ENCODE measurements at regions not wholly inside any gene's neighbourhood (a gene's known extent, or its start where the extent isn't known, plus 50 kb on each side); places are given as distances from the start of the nearest gene placed in this dataset.

GRCh38 chr13:61812286-61812685 lies 396.6 kb upstream of the PCDH20 start:
- no peak for TF ChIP-seq CTCF (IDR thresholded peaks at IDR 0.05; ENCODE audit: insufficient read depth, low read length, severe bottlenecking)
- Histone ChIP-seq H3K27me3 (ENCODE audit: control insufficient read depth, insufficient read depth, low read length) (no peaks in the 10 kb centered on the region), H3K36me3 (ENCODE audit: control insufficient read depth, insufficient read depth, low read length) (no peaks in the 10 kb centered on the region), H3K4me3 (ENCODE audit: low read depth, low read length) (no peak overlapping the region)
- FAIRE-seq (no peak), DNase-seq (ENCODE audit: low read depth) (no peak)

- no peaks in the 10 kb centered on the region for H3K27me3 ChIP-seq (ENCODE audit: control insufficient read depth, insufficient read depth, low read length)
- DNase-seq (ENCODE audit: low read depth) (no peak), FAIRE-seq (no peak)
Measured at GRCh38 chr13:61810065-61810464, 394.4 kb upstream of the PCDH20 start.

GRCh38 chr13:61797397-61797796 lies 381.7 kb upstream of the PCDH20 start:
- no peak for DNase-seq (ENCODE audit: low read depth)
- Histone ChIP-seq H3K4me3 (ENCODE audit: low read depth, low read length) (no peak overlapping the region), H3K27me3 (ENCODE audit: control insufficient read depth, insufficient read depth, low read length) (no peaks in the 10 kb centered on the region), H3K36me3 (ENCODE audit: control insufficient read depth, insufficient read depth, low read length) (no peaks in the 10 kb centered on the region)
- FAIRE-seq, result no peak
- no peak for TF ChIP-seq CTCF (IDR thresholded peaks at IDR 0.05; ENCODE audit: insufficient read depth, low read length, severe bottlenecking)

More at GRCh38 chr13:61810065-61810464, 394.4 kb upstream of the PCDH20 start:
- Histone ChIP-seq H3K4me3 (ENCODE audit: low read depth, low read length) (no peak overlapping the region), H3K36me3 (ENCODE audit: control insufficient read depth, insufficient read depth, low read length) (no peaks in the 10 kb centered on the region)
- TF ChIP-seq CTCF (IDR thresholded peaks at IDR 0.05; ENCODE audit: insufficient read depth, low read length, severe bottlenecking), result no peak

GRCh38 chr13:61795580-61795979 lies 379.9 kb upstream of the PCDH20 start:
- FAIRE-seq, result no peak
- Histone ChIP-seq H3K4me3 (ENCODE audit: low read depth, low read length) (no peak overlapping the region), H3K27me3 (ENCODE audit: control insufficient read depth, insufficient read depth, low read length) (no peaks in the 10 kb centered on the region), H3K36me3 (ENCODE audit: control insufficient read depth, insufficient read depth, low read length) (no peaks in the 10 kb centered on the region)
- DNase-seq (ENCODE audit: low read depth), result peak; percentile 54
- TF ChIP-seq CTCF (IDR thresholded peaks at IDR 0.05; ENCODE audit: insufficient read depth, low read length, severe bottlenecking), result no peak

GRCh38 chr13:61779456-61779855 lies 363.8 kb upstream of the PCDH20 start:
- Histone ChIP-seq H3K27me3 (ENCODE audit: control insufficient read depth, insufficient read depth, low read length) (no peaks in the 10 kb centered on the region), H3K36me3 (ENCODE audit: control insufficient read depth, insufficient read depth, low read length) (no peaks in the 10 kb centered on the region), H3K4me3 (ENCODE audit: low read depth, low read length) (no peak overlapping the region)
- DNase-seq (ENCODE audit: low read depth) (no peak), FAIRE-seq (no peak)
- no peak for TF ChIP-seq CTCF (IDR thresholded peaks at IDR 0.05; ENCODE audit: insufficient read depth, low read length, severe bottlenecking)

- DNase-seq (ENCODE audit: low read depth) (no peak), FAIRE-seq (peak; percentile 40)
- TF ChIP-seq CTCF (IDR thresholded peaks at IDR 0.05; ENCODE audit: insufficient read depth, low read length, severe bottlenecking), result no peak
- H3K4me3 ChIP-seq (ENCODE audit: low read depth, low read length), result no peak overlapping the region
- H3K36me3 ChIP-seq (ENCODE audit: control insufficient read depth, insufficient read depth, low read length), result no peaks in the 10 kb centered on the region
- H3K27me3 ChIP-seq (ENCODE audit: control insufficient read depth, insufficient read depth, low read length), result no peaks in the 10 kb centered on the region
Measured at GRCh38 chr13:61778531-61778930, 362.9 kb upstream of the PCDH20 start.
